ENCODE measurements at regions not wholly inside any gene's neighbourhood (a gene's known extent, or its start where the extent isn't known, plus 50 kb on each side); places are given as distances from the start of the nearest gene placed in this dataset.

GRCh38 chr9:106752581-106752980, 110.4 kb upstream of the ZNF462 start:
- CTCF ChIA-PET (ENCODE audit: partially characterized antibody), result interaction anchor here (0.6 kb wide), 1 partner anchor 220 kb away, joined by 3 read pairs; no protein-coding TSS in a partner anchor
- no peak overlapping the region for H3K23ac ChIP-seq (ENCODE audit: insufficient read length)

More at GRCh38 chr9:106752581-106752980, 110.4 kb upstream of the ZNF462 start:
- Histone ChIP-seq H3K23me2 (ENCODE audit: low read depth, low read length) (no peaks in the 10 kb centered on the region), H3K27me3 (replicated peaks in 1 of 4; ENCODE audit: control insufficient read depth in 3 of 4, extremely low read depth in 1 of 4, insufficient read depth in 3 of 4, low read length in 3 of 4) (no peaks in the 10 kb centered on the region), H4K20me1 (replicated peaks in 1 of 2; ENCODE audit: control insufficient read depth in 1 of 2, insufficient read depth in 2 of 2, low read length in 2 of 2) (no peaks in the 10 kb centered on the region), H3K4me1 (replicated peaks in 1 of 4; ENCODE audit: control insufficient read depth in 3 of 4, insufficient read depth in 4 of 4, low read length in 3 of 4) (peaks cover 0 to 2% (median 0%) of the 10 kb centered on the region in 4 experiments; a peak in 1 of 7 replicates), H3K4ac (replicated peaks; ENCODE audit: insufficient read length, low read depth, low read length) (no peak overlapping the region), H3K4me3 (ENCODE audit: extremely low read depth in 1 of 4, insufficient read depth in 2 of 4, low read depth in 3 of 4, low read length in 4 of 4) (no peak overlapping the region), H3K18ac (ENCODE audit: extremely low read depth, low read length) (no peak overlapping the region), H3K4me2 (ENCODE audit: insufficient read depth in 1 of 2, low read depth in 2 of 2, low read length in 2 of 2) (no peak overlapping the region), H4K5ac (ENCODE audit: insufficient read length, low read depth, low read length) (no peak overlapping the region), H2BK12ac (ENCODE audit: low read depth, low read length) (no peak overlapping the region), H2BK15ac (ENCODE audit: low read length) (no peak overlapping the region), H3K9ac (replicated peaks in 1 of 4; ENCODE audit: extremely low read depth in 1 of 4, low read depth in 3 of 4, low read length in 3 of 4) (no peak overlapping the region), H2AK5ac (ENCODE audit: low read depth, low read length) (no peak overlapping the region), H3K36me3 (ENCODE audit: control insufficient read depth in 2 of 4, insufficient read depth in 4 of 4, low read length in 3 of 4) (no peaks in the 10 kb centered on the region), H3K79me2 (ENCODE audit: control insufficient read depth in 1 of 2, insufficient read depth in 2 of 2, low read length in 2 of 2) (no peaks in the 10 kb centered on the region), H2AFZ (ENCODE audit: low read length) (no peak overlapping the region), H3K27ac (ENCODE audit: low read depth, low read length) (no peak overlapping the region), H3K9me3 (ENCODE audit: insufficient read depth in 2 of 2, low read depth in 1 of 2, low read length in 1 of 2) (no peaks in the 10 kb centered on the region), H4K8ac (ENCODE audit: extremely low read depth, insufficient read depth, low read length) (no peak overlapping the region), H3K14ac (ENCODE audit: insufficient read length) (no peak overlapping the region), H3K79me1 (ENCODE audit: low read depth, low read length) (no peaks in the 10 kb centered on the region), H2BK5ac (ENCODE audit: low read depth, low read length) (no peak overlapping the region), H2BK20ac (ENCODE audit: low read length) (no peak overlapping the region), H4K91ac (replicated peaks; ENCODE audit: insufficient read length, low read length) (no peak overlapping the region), H2BK120ac (replicated peaks; ENCODE audit: low read depth, low read length) (no peak overlapping the region), H3K56ac (replicated peaks; ENCODE audit: insufficient read length, low read depth, low read length) (no peak overlapping the region)
- POLR2A ChIA-PET (ENCODE audit: partially characterized antibody), result no interaction called here
- no peak for TF ChIP-seq TCF12 (IDR thresholded peaks at IDR 0.05; ENCODE audit: low read depth, low read length)
- no peak for TF ChIP-seq RFX5 (IDR thresholded peaks at IDR 0.05; ENCODE audit: borderline replicate concordance, low read depth, low read length)
- no peak for TF ChIP-seq KDM4A (IDR thresholded peaks at IDR 0.05; ENCODE audit: low read depth, low read length, severe bottlenecking)
- no peak for TF ChIP-seq GABPA (IDR thresholded peaks at IDR 0.05; ENCODE audit: borderline replicate concordance, insufficient read depth, low read length)
- no peak for TF ChIP-seq SAP30 (IDR thresholded peaks at IDR 0.05; ENCODE audit: insufficient read depth, insufficient replicate concordance, low read length)
- TF ChIP-seq SRF (IDR thresholded peaks at IDR 0.05; ENCODE audit: low read depth, low read length), result no peak
- no peak for TF ChIP-seq CHD2 (IDR thresholded peaks at IDR 0.05; ENCODE audit: low read length)
- TF ChIP-seq POU5F1 (IDR thresholded peaks at IDR 0.05; ENCODE audit: low read depth, low read length), result no peak
- TF ChIP-seq BRCA1 (IDR thresholded peaks at IDR 0.05; ENCODE audit: low read depth, low read length), result no peak
- no peak for TF ChIP-seq RAD21 (IDR thresholded peaks at IDR 0.05 in 1 of 2, conservative IDR thresholded peaks at IDR 0.05 in 1 of 2; ENCODE audit: low read depth in 2 of 2, low read length in 2 of 2)
- no peak for DNase-seq (ENCODE audit: low read depth in 1 of 2, low spot score in 2 of 2)
- WGBS, 2 experiments (ENCODE audit: extremely low coverage in 1 of 2, insufficient coverage in 1 of 2, insufficient read length in 1 of 2, insufficient replicate concordance in 2 of 2, low coverage in 1 of 2, low lambda C conversion rate in 2 of 2, missing lambda C conversion rate in 1 of 2), result 91% methylated on average over 3 of the region's 3 CpGs; no CpG with 5 or more reads in 1 of the 2 experiments
- no peak for FAIRE-seq

Measured in H1 (cell line).